ENCODE measurements at regions not wholly inside any gene's neighbourhood (a gene's known extent, or its start where the extent isn't known, plus 50 kb on each side); places are given as distances from the start of the nearest gene placed in this dataset.

- no peaks in the 10 kb centered on the region for H3K9me3 ChIP-seq (ENCODE audit: low read depth)
- no peaks in the 10 kb centered on the region for H3K27me3 ChIP-seq
- TF ChIP-seq CTCF (IDR thresholded peaks at IDR 0.05; ENCODE audit: low read depth, low read length) = no peak
- no peaks in the 10 kb centered on the region for H3K36me3 ChIP-seq
- DNase-seq (ENCODE audit: low read depth in 1 of 2, low spot score in 1 of 2) = no peak
- H3K4me3 ChIP-seq = no peak overlapping the region
- no peaks in the 10 kb centered on the region for H3K4me1 ChIP-seq (ENCODE audit: low read depth)
- H3K27ac ChIP-seq = no peak overlapping the region
These were observed 155.3 kb upstream of the ADGRL3 start for GRCh38 chr4:61044837-61045236.

- H3K27me3 ChIP-seq = no peaks in the 10 kb centered on the region
- no peaks in the 10 kb centered on the region for H3K9me3 ChIP-seq (ENCODE audit: low read depth)
- TF ChIP-seq CTCF (IDR thresholded peaks at IDR 0.05; ENCODE audit: low read depth, low read length) = no peak
- H3K4me3 ChIP-seq = no peak overlapping the region
- no peak overlapping the region for H3K27ac ChIP-seq
- no peaks in the 10 kb centered on the region for H3K36me3 ChIP-seq
- H3K4me1 ChIP-seq (ENCODE audit: low read depth) = no peaks in the 10 kb centered on the region
- no peak for DNase-seq (ENCODE audit: low read depth in 1 of 2, low spot score in 1 of 2)
These were observed 151.1 kb upstream of the ADGRL3 start for GRCh38 chr4:61049018-61049417.

- Histone ChIP-seq H3K27me3 (no peaks in the 10 kb centered on the region), H3K4me3 (no peak overlapping the region)
- no peak for TF ChIP-seq CTCF (IDR thresholded peaks at IDR 0.05; ENCODE audit: low read depth, low read length)
These were observed 132.7 kb upstream of the ADGRL3 start for GRCh38 chr4:61067381-61067780.

GRCh38 chr4:61068060-61068459, 132.1 kb upstream of the ADGRL3 start:
- no peak for DNase-seq (ENCODE audit: low read depth in 1 of 2, low spot score in 1 of 2)
- H3K27me3 ChIP-seq = no peaks in the 10 kb centered on the region
- no peak overlapping the region for H3K4me3 ChIP-seq
- H3K36me3 ChIP-seq = no peaks in the 10 kb centered on the region
- H3K9me3 ChIP-seq (ENCODE audit: low read depth) = no peaks in the 10 kb centered on the region
- no peak for TF ChIP-seq CTCF (IDR thresholded peaks at IDR 0.05; ENCODE audit: low read depth, low read length)
- H3K27ac ChIP-seq = no peak overlapping the region
- no peaks in the 10 kb centered on the region for H3K4me1 ChIP-seq (ENCODE audit: low read depth)

More at GRCh38 chr4:61067381-61067780, 132.7 kb upstream of the ADGRL3 start:
- no peaks in the 10 kb centered on the region for H3K9me3 ChIP-seq (ENCODE audit: low read depth)
- H3K36me3 ChIP-seq = no peaks in the 10 kb centered on the region
- no peak overlapping the region for H3K27ac ChIP-seq
- no peak for DNase-seq (ENCODE audit: low read depth in 1 of 2, low spot score in 1 of 2)
- H3K4me1 ChIP-seq (ENCODE audit: low read depth) = no peaks in the 10 kb centered on the region

- Histone ChIP-seq H3K27ac (no peak overlapping the region), H3K36me3 (no peaks in the 10 kb centered on the region), H3K27me3 (no peaks in the 10 kb centered on the region), H3K4me3 (no peak overlapping the region), H3K9me3 (ENCODE audit: low read depth) (no peaks in the 10 kb centered on the region), H3K4me1 (ENCODE audit: low read depth) (no peaks in the 10 kb centered on the region)
- peak in 1 of 2 donors; percentile 86 for DNase-seq (ENCODE audit: low read depth in 1 of 2, low spot score in 1 of 2)
- TF ChIP-seq CTCF (IDR thresholded peaks at IDR 0.05; ENCODE audit: low read depth, low read length) = no peak
These were observed 131.4 kb upstream of the ADGRL3 start for GRCh38 chr4:61068745-61069144.

GRCh38 chr4:61070269-61070668, 129.9 kb upstream of the ADGRL3 start:
- no peak for TF ChIP-seq CTCF (IDR thresholded peaks at IDR 0.05; ENCODE audit: low read depth, low read length)

More at GRCh38 chr4:61070269-61070668, 129.9 kb upstream of the ADGRL3 start:
- no peak overlapping the region for H3K4me3 ChIP-seq
- H3K4me1 ChIP-seq (ENCODE audit: low read depth) = no peaks in the 10 kb centered on the region
- H3K9me3 ChIP-seq (ENCODE audit: low read depth) = no peaks in the 10 kb centered on the region
- no peaks in the 10 kb centered on the region for H3K27me3 ChIP-seq
- no peaks in the 10 kb centered on the region for H3K36me3 ChIP-seq
- no peak for DNase-seq (ENCODE audit: low read depth in 1 of 2, low spot score in 1 of 2)
- H3K27ac ChIP-seq = no peak overlapping the region
